C4-2B (cell line): ENCODE measurements at regions not wholly inside any gene's neighbourhood (a gene's known extent, or its start where the extent isn't known, plus 50 kb on each side); places are given as distances from the start of the nearest gene placed in this dataset.
"Not testable (repeated sequence)": the region's sequence is repeated elsewhere in the genome, so short reads cannot be mapped to it uniquely, and the experiment has no call there.

ENCODE experiments used
- H3K27ac ChIP-seq: fragments of 450-650 bp; 2 replicates; pipeline ENCODE4 v1.5.1; 2017
- CTCF ChIP-seq: fragments of 450-650 bp; conservative IDR thresholded peaks from 2 replicates; pipeline ENCODE4 v1.5.1; 2017; ENCODE audit warnings: mild to moderate bottlenecking
- ZFX ChIP-seq: fragments of 450-650 bp; IDR thresholded peaks from 2 replicates; pipeline ENCODE4 v1.6.1; 2017

- no peak overlapping the region for H3K27ac ChIP-seq
- TF ChIP-seq CTCF: no peak
- TF ChIP-seq ZFX: no peak
Observed at GRCh38 chr21:24423546-24423945, 1183.7 kb downstream of the MRPL39 start.

GRCh38 chr21:24420689-24421088 is 1186.6 kb downstream of the MRPL39 start:
- no peak for TF ChIP-seq CTCF
- no peak for TF ChIP-seq ZFX
- no peak overlapping the region for H3K27ac ChIP-seq

GRCh38 chr21:24419641-24420040 is 1187.6 kb downstream of the MRPL39 start:
- not testable (repeated sequence) for H3K27ac ChIP-seq

GRCh38 chr21:24418671-24419070 is 1188.6 kb downstream of the MRPL39 start:
- no peak overlapping the region for H3K27ac ChIP-seq
- TF ChIP-seq ZFX: no peak
- TF ChIP-seq CTCF: no peak

GRCh38 chr21:24411429-24411828 is 1195.9 kb downstream of the MRPL39 start:
- no peak for TF ChIP-seq CTCF

GRCh38 chr21:24403221-24403620 is 1204.1 kb downstream of the MRPL39 start:
- H3K27ac ChIP-seq: no peak overlapping the region
- TF ChIP-seq ZFX (no peak), CTCF (no peak)

More at GRCh38 chr21:24411429-24411828, 1195.9 kb downstream of the MRPL39 start:
- no peak overlapping the region for H3K27ac ChIP-seq

GRCh38 chr21:24395320-24395923 is 1211.9 kb downstream of the MRPL39 start:
- TF ChIP-seq CTCF: no peak
- no peak for TF ChIP-seq ZFX
- no peak overlapping the region for H3K27ac ChIP-seq

- H3K27ac ChIP-seq: no peak overlapping the region
- TF ChIP-seq CTCF (peak; percentile 13), ZFX (no peak)
Observed at GRCh38 chr21:24375201-24375600, 1232.1 kb downstream of the MRPL39 start.
